ENCODE measurements at regions not wholly inside any gene's neighbourhood (a gene's known extent, or its start where the extent isn't known, plus 50 kb on each side); places are given as distances from the start of the nearest gene placed in this dataset.

DNA sequence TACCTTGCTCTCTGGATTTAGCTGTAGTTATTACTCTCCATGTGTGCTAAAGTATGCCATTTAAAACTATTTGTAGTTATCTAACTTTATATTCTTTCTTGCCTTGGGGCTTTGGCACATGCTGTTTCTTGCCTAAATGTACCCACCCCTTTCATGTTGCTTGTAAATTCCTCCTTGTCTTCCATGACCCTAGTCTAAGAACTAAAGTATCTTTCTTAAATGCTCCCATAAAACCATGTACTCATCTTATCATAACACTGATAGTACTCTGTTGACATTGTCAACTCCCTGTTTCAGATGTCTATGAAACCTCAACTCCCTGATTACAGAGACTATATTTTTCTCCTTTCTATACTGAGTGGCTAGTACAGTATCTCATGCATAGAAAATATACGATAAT lies 564.9 kb upstream of the IRAK1BP1 start:
- Histone ChIP-seq H3K27ac (no peak overlapping the region), H3K4me3 (no peak overlapping the region), H3K9me3 (peaks cover 0 to 8% (median 0%) of the 10 kb centered on the region in 11 donors), H3K36me3 (no peaks in the 10 kb centered on the region), H3K27me3 (no peaks in the 10 kb centered on the region), H3K4me1 (no peaks in the 10 kb centered on the region)
- 48 to 68% methylated on average over 1 of the region's 1 CpG for WGBS, 2 donors
- ATAC-seq (no peak), DNase-seq (no peak)
- TF ChIP-seq, protein P1, sequence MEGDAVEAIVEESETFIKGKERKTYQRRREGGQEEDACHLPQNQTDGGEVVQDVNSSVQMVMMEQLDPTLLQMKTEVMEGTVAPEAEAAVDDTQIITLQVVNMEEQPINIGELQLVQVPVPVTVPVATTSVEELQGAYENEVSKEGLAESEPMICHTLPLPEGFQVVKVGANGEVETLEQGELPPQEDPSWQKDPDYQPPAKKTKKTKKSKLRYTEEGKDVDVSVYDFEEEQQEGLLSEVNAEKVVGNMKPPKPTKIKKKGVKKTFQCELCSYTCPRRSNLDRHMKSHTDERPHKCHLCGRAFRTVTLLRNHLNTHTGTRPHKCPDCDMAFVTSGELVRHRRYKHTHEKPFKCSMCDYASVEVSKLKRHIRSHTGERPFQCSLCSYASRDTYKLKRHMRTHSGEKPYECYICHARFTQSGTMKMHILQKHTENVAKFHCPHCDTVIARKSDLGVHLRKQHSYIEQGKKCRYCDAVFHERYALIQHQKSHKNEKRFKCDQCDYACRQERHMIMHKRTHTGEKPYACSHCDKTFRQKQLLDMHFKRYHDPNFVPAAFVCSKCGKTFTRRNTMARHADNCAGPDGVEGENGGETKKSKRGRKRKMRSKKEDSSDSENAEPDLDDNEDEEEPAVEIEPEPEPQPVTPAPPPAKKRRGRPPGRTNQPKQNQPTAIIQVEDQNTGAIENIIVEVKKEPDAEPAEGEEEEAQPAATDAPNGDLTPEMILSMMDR (IDR thresholded peaks at IDR 0.05) = no peak
- intact Hi-C loops (cut with DNase I) = no loop called here

DNA sequence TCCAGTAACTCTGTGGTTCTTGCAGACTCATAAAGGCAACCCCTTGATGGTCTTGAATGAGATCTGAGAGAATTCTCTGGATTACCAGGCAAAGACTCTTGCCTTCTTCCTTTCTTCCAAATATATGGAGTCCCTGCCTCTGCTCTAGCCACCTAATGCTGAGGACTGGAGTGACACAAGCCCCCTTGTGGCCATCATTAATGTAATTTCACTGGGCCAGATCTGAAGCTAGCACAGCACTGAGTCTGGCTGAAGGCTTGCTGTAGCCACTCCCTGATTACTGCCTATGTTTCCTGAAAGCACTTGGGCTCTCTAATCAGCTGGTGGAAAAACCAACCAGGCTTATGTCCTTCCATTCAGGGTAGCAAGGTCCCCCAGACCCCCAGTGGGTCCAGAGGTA lies 559.3 kb upstream of the IRAK1BP1 start:
- Histone ChIP-seq H3K9me3 (peaks cover 0 to 5% (median 0%) of the 10 kb centered on the region in 11 donors), H3K27me3 (no peaks in the 10 kb centered on the region), H3K36me3 (no peaks in the 10 kb centered on the region), H3K27ac (no peak overlapping the region), H3K4me3 (no peak overlapping the region), H3K4me1 (no peaks in the 10 kb centered on the region)
- DNase-seq (no peak), ATAC-seq (no peak)
- TF ChIP-seq, protein P1 (IDR thresholded peaks at IDR 0.05) = no peak
- intact Hi-C loops (cut with DNase I) = no loop called here

DNA sequence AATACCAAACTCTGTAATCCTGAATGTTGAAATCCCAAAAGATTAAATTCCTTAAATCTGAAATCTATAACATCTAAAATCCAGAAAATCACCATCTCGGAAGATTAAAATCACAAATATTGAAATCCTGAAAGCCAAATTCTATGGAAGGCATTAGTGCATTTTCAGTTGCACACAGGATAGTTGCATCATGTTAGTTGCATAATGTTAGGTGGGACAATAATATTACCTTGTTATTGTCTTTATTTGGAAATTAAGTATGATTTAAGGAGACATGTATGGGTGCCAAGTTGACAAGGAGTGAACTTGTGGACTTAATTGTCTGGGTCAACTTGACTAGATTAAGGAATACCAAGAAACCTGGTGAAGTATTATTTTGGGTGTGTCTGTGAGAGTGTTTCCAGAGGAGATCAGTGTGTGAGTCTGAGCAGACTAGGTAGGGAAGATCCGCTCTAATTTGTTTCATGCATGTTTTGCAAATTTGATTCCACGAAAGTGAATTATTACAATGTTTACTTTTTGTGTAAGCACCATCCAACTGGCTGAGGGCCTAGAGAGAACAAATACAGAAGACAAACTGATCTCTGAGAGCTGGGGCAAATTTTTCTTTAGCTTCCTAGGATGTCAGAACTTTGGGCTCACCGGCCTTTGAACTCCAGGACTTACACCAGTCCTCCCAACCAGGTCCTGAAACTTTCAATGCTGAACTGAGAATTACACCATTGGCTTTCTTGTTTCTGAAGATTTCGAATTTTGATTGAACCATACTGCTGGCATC lies 545.1 kb upstream of the IRAK1BP1 start:
- ATAC-seq = no peak
- TF ChIP-seq, protein P1 (IDR thresholded peaks at IDR 0.05) = no peak
- H3K36me3 ChIP-seq = no peaks in the 10 kb centered on the region
- no peak for DNase-seq
- H3K4me3 ChIP-seq = no peak overlapping the region
- H3K27me3 ChIP-seq = no peaks in the 10 kb centered on the region
- intact Hi-C loops (cut with DNase I) = no loop called here
- H3K4me1 ChIP-seq = no peaks in the 10 kb centered on the region
- 79 to 81% methylated on average over 5 of the region's 5 CpGs for WGBS, 2 donors
- no peaks in the 10 kb centered on the region for H3K9me3 ChIP-seq
- H3K27ac ChIP-seq = no peak overlapping the region

DNA sequence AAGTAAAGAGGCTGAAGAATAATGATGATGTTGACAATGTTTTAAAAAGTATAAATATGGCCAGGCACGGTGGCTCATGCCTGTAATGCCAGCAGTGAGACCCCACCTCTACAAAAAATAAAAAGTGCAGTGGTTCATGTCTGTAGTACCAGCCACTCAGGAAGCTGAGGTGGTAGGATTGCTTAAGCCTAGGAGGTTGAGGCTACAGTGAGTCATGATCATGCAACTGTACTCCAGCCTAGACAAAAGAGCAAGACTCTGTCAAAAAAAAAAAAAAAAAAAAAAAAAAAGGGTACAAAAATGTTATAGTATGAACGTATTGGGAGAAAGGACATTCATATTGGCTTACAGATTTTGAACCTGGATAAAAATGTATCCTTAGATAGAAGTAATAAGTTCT lies 543.1 kb upstream of the IRAK1BP1 start:
- no peaks in the 10 kb centered on the region for H3K4me1 ChIP-seq
- WGBS, 2 donors = 70 to 79% methylated on average over 2 of the region's 2 CpGs
- H3K4me3 ChIP-seq = no peak overlapping the region
- intact Hi-C loops (cut with DNase I) = no loop called here
- TF ChIP-seq, protein P1 (IDR thresholded peaks at IDR 0.05) = no peak
- DNase-seq (no peak), ATAC-seq (no peak)
- no peak overlapping the region for H3K27ac ChIP-seq
- no peaks in the 10 kb centered on the region for H3K9me3 ChIP-seq
- no peaks in the 10 kb centered on the region for H3K27me3 ChIP-seq
- no peaks in the 10 kb centered on the region for H3K36me3 ChIP-seq
